ENCODE measurements at regions not wholly inside any gene's neighbourhood (a gene's known extent, or its start where the extent isn't known, plus 50 kb on each side); places are given as distances from the start of the nearest gene placed in this dataset.

GRCh38 chr6:102701019-102701418 is 1307.5 kb downstream of the GRIK2 start:
- no peak for DNase-seq

DNA sequence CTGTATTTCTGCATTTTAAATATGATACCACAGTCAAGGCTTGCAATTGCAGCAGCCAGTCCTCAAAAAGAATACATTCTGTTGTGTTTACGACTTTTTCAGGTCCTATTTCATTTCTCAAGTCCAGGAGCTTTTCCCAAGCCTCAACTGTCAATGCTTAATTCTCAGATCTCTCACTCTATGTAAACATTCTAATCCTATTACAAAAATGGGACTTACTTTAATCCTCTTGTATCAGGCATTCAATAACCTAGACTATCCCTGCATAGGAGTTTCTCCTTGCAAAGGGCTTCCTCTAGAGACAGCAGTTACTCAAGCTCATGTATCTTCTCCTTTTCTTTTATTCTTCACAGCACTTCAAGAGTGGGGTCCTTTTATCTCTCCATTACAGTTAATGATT is 1293.0 kb downstream of the GRIK2 start:
- no peak for DNase-seq

GRCh38 chr6:102680413-102680812 is 1286.9 kb downstream of the GRIK2 start:
- DNase-seq = no peak

GRCh38 chr6:102679865-102680264 is 1286.4 kb downstream of the GRIK2 start:
- no peak for DNase-seq

DNA sequence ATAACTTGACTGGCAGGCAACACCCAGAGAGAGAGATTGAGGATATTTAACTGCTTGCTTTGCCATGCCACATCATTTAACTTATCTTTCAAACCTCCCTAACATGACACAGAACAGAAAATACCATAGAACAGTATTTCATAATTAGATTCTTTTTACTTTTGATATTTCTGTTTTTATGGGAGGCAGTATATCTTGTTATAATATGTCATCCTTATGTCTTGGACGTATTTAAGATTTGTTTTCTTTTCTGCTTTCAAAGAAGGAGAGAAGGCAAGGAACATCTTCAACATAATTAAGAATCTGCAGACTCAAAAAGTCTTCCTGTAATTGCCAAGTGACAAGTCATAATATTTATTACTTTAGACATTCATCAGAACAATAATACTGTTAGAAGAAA is 1283.7 kb downstream of the GRIK2 start:
- no peak for DNase-seq

DNA sequence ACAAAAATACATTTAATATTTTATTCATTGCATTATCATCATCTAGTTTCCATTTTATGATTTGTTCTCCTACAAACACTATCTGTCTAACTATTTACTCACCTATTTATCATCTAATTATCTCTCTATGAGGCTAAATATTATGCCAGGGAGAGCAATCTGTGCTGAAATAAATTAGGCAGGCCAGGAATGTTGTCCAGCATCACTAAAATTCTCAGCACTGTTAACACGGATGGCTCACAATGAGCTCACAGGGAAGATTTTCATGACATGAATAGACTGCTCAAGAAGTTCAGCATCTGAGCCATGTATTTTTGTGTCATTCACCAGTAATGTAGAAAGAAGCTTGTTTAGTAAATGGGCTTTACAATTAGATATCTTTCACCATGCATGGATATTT is 1277.2 kb downstream of the GRIK2 start:
- DNase-seq = no peak

DNA sequence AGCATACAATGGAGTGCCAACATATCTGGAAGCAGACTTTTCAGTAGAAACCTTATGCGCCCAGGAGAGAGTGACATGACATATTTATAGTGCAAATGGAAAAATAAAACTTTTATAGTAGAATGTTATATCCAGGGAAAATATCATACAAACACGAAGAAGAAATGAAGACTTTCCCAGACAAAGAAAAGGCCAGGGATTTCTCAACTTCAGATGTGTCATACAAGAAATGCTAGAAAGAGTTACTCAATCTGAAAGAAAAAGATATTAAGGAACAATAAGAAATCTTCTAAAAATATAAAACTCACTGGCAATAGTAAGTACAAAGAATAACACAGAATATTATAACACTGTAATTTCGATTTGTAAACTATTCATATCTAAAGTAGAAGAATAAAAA is 1269.3 kb downstream of the GRIK2 start:
- DNase-seq = no peak

GRCh38 chr6:102660303-102660702 is 1266.8 kb downstream of the GRIK2 start:
- DNase-seq = no peak

DNA sequence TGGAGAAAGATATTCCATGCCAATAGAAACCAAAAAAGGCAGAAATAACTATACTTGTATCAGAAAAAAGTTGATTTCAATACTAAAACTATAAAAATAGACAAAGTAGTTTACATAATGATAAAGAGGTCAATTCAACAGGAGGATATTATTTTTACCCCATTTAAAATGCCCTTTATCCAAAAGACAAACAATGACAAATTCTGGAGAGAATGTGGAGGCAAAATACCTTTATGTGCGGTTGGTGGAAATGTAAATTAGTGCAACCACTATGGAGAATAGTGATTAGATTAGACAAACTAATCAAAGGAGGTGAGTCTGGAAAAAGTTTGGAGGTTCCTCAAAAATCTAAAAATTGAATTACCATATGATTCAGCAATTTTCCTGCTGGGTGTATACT is 1262.3 kb downstream of the GRIK2 start:
- DNase-seq = no peak

- no peak for DNase-seq
Measured at GRCh38 chr6:102641426-102641825, 1247.9 kb downstream of the GRIK2 start.

DNA sequence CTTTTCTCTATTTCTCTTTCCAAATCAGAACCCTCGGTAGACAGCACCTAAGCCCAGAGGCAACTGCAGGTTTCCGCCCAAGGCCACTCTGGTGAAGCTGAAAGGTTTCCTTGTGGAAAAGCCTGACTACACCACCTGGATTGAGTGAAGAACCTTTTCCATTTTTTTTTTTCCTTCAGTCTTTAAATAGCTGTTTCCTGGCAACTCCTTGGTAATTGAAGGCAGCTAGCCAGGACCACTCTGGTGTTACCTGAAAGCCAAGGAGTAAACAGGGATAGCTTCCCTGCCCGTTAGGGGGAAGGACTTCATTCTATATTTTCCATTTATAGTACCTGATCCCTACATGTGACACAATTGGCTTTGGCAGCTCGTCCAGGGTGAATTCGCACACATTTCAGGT is 1238.4 kb downstream of the GRIK2 start:
- DNase-seq = no peak

DNA sequence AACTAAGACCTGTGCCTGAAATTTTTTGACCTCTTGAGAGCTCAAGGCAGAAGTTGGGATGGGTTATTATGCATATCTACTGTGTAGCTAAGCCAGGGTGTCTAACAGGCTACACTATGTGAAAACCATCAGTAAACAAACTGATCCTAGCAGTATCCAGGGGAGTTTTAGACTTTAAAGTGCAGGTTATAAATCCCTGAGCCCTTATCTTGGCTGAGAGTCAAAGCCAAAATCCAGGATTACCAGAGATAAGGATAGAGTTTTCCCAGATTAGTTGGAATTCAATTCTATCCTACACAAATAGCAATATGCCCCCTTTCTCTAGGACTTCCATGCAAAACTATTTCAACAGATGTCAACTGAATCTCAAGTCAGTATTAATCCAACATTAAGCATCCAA is 1229.7 kb downstream of the GRIK2 start:
- DNase-seq = no peak

DNA sequence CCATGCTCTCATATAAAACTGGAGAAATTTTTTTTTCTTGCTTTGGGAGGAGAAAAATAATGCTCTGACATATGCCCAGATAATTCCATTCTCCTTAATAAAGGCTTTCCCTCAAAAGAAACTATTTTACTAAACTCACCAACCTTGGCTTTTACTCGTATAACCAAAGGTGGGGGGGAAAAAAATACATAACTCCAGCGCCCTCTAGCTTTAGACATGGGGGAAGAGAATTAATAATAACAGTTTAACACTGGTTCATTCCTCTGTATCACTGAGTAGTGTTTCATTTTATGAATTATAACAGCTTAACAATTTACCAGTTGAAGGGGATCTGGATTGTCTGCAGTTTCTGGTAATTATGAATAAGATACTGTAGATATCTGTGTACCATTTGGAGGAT is 1226.1 kb downstream of the GRIK2 start:
- DNase-seq = no peak

DNA sequence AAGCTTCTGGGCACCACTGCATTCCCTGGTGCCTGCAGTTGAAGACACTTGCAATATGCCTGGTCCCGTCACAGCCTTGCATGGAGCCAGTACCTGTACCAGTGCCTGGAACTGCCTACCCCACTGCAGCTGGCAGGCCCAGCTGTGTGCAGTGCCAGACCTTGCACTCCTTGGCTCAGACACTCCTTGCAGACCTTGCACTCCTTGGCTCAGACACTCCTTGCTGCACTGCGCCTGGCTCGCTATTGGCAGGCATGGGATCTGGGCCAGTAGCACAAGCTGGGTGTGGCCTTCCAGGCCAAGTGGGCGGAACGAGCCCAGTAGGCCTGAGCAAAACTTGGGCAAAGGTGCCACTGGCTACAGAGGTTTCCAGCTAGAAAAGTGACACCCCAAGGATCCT is 1189.1 kb downstream of the GRIK2 start:
- no peak for DNase-seq

DNA sequence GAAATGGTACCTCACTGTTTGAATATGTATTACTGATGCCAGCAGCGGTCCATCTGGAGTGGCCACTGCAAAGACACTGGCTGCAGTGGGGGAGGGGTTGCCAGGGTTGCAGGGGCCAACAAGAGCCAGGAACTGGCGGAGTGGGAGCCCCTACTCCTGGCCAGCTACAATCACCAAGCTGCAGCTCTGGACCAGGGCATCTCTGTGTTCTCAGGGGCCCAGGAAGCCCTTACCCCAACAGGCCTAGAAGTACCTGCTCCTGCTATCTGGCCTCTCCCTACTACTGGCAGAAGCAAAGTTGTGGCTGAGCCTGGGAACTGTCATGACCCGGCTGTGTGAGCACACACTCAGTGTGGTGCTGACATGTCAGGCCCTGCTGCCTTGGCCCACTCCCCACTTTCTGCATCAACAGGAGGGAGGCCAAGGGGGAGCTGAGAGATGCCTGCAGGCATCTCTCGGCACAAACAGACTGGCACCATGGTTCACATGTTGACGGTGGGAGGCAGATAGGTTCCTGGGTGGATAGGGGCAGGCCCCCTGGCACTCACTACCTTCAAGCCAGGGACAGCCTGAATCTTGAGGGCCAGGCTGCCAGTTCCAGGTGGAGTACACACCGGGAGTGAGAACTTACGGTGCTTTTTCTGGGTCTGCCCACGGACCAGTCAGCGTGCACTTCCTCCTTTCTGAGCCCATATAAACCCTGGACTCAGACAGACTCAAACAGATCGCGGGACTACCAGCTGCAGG is 1188.0 kb downstream of the GRIK2 start:
- no peak for DNase-seq

- no peak for DNase-seq
Measured at GRCh38 chr6:102571236-102571908, 1177.9 kb downstream of the GRIK2 start.

DNA sequence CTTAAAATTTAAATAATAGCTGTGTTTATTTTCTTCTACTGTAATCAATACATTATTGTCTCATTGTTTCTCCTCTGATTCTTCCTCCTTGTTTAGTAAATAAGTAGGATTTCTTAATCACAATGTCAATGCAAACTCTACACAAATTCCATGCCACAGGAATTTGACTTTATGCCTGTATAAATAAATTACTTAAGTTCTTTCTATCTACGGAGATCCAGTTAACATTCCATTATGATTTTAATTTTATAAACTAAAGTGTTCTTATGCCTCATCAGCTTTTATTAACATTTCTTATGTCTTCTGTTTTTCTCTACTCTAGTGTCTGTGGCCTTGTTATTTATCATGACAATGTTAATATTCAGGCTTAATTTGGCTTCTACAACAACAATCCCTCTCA is 1169.2 kb downstream of the GRIK2 start:
- no peak for DNase-seq

GRCh38 chr6:102553214-102553613 is 1159.7 kb downstream of the GRIK2 start:
- DNase-seq = no peak

DNA sequence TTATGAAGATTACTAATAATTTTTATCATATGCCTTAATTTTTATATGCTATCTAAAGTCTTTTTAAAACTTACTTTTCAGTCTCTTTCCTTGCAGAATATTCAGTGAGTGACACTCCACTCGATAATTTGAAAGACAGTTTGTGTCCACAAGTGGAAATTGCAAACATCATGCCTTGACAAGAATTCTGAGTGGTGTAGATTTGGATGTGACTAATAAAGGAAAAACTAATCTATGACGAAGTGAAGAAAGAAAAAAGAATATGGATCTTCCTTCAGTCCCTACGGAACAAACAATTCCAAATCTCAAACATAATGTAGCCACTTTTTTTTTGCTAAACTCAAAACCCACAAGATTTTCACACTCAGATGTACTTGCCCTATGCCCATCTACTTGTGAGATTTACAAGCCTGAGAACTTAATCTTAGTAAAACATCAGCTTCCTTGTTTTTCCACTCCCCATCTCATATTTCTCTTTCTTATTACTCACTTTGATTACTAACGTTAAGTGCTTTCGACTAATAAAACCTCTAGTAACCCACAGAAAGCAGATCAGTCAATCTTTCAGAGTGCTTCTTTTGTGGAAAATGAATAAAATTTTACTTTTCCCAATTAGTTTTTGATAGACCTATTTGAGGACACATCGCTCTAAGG is 1155.8 kb downstream of the GRIK2 start:
- no peak for DNase-seq

- no peak for DNase-seq
Measured at GRCh38 chr6:102525336-102525735, 1131.8 kb downstream of the GRIK2 start.

DNA sequence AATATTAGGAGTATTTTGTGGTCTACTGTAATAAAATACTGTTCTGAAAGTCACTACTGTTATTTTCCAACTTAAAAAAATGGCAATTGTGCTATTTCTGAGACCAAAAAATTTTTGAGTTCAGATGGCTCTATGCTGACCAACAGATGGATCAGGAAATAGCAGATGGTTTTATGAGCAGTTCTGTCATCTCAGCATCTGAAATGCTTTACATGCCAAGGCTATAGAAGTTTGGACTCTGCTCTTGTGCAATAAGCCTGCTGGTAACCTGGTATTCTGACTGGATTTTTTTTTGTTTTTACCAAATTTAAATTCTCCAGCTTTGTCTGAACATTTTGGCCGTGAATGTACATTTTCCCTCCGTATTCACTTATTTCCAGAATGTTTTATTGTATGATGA is 1127.5 kb downstream of the GRIK2 start:
- DNase-seq = no peak

DNA sequence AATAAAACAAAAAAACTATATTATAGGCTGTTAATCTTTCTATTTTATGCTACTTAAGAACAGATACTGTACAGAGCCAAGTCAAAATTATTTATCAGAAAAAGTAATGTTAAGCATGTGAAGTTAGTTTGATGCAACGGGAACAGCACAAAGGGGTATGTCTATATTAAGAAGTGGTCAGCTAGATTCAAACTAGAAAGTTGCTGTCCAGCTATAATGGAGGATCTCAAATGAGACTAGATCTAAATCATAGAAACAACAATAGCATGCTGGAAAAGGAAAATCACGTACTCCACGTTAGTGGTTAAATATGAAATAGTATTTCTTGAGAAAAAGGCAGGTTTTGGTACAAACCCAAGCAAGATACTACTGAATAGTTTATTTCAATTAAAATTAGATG is 1124.0 kb downstream of the GRIK2 start:
- no peak for DNase-seq

GRCh38 chr6:102501615-102502014 is 1108.1 kb downstream of the GRIK2 start:
- DNase-seq = no peak

- DNase-seq = no peak
Measured at GRCh38 chr6:102494808-102495207, 1101.3 kb downstream of the GRIK2 start.

All from GF-D8 (cell line).